AG04450 (cell line): ENCODE measurements at regions not wholly inside any gene's neighbourhood (a gene's known extent, or its start where the extent isn't known, plus 50 kb on each side); places are given as distances from the start of the nearest gene placed in this dataset.

Experiments
- CTCF ChIA-PET: fragments of 300-600, 350-600 bp; formaldehyde crosslinking; extraction: SDS; loops from one replicate; lab custom pipeline; 2022; ENCODE audit warnings: antibody characterized with exemption, inconsistent platforms; lab: Charles Lee
- POLR2A ChIA-PET: fragments of 350-600 bp; formaldehyde crosslinking; extraction: SDS; loops from one replicate; lab custom pipeline; 2021; ENCODE audit warnings: antibody characterized with exemption, inconsistent platforms; lab: Yijun Ruan, JAX
- DNase-seq: peaks from one replicate; pipeline ENCODE4 v3.0.0-alpha.2; 2011; ENCODE audit warnings: low read depth, low spot score
- H3K27ac ChIP-seq: one replicate; pipeline ENCODE4 v1.5.1; 2012; ENCODE audit warnings: low read depth, low read length, control low read depth
- H3K27me3 ChIP-seq: one replicate; pipeline ENCODE4 v1.6.0; 2012; ENCODE audit warnings: low read length; ENCODE audit not compliant: control insufficient read depth, insufficient read depth
- H3K4me3 ChIP-seq: 2 replicates; pipeline ENCODE4 v1.5.1; 2011; ENCODE audit warnings: mild to moderate bottlenecking, low read depth, low read length, control low read depth
- H3K9me3 ChIP-seq: 2 replicates; pipeline ENCODE4 v1.5.1; 2012; ENCODE audit warnings: low read length; ENCODE audit not compliant: control insufficient read depth, insufficient read depth
- TF ChIP-seq, protein P1 (sequence below): IDR thresholded peaks from 2 replicates; pipeline ENCODE4 v1.5.1; 2011; ENCODE audit warnings: low read depth, low read length, control low read depth, inconsistent platforms

DNA sequence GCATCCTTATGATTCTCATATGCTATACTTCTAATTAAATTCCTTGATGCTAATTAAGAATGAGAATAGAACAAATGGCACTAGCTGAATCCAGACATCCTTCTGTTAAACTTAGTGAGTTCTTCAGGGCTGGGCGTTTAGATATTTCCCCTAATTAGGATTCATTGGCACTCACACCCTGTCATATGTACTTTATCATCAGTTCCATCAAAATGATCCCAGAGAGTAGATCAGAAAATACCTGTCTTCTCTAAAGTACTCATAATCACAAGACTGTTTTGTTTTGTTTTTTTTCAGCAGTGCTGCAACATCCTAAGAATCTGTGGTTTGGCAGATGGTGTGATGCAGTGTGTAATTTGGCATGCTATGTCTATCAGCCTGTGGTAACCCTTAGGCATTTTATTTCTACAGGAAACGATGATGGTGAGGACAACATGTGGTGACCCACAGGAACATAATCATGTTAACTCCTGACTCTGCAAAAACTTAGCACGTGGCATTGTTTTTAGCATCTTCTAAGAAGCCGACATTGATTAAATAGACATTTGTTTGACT is 2528.4 kb downstream of the ARAP2 start:
- H3K4me3 ChIP-seq, result no peak overlapping the region
- ChIA-PET CTCF (no interaction called here), POLR2A (no interaction called here)
- no peak for DNase-seq
- no peaks in the 10 kb centered on the region for H3K27me3 ChIP-seq
- TF ChIP-seq, protein P1, sequence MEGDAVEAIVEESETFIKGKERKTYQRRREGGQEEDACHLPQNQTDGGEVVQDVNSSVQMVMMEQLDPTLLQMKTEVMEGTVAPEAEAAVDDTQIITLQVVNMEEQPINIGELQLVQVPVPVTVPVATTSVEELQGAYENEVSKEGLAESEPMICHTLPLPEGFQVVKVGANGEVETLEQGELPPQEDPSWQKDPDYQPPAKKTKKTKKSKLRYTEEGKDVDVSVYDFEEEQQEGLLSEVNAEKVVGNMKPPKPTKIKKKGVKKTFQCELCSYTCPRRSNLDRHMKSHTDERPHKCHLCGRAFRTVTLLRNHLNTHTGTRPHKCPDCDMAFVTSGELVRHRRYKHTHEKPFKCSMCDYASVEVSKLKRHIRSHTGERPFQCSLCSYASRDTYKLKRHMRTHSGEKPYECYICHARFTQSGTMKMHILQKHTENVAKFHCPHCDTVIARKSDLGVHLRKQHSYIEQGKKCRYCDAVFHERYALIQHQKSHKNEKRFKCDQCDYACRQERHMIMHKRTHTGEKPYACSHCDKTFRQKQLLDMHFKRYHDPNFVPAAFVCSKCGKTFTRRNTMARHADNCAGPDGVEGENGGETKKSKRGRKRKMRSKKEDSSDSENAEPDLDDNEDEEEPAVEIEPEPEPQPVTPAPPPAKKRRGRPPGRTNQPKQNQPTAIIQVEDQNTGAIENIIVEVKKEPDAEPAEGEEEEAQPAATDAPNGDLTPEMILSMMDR, result no peak
- no peaks in the 10 kb centered on the region for H3K9me3 ChIP-seq
- H3K27ac ChIP-seq, result no peak overlapping the region

DNA sequence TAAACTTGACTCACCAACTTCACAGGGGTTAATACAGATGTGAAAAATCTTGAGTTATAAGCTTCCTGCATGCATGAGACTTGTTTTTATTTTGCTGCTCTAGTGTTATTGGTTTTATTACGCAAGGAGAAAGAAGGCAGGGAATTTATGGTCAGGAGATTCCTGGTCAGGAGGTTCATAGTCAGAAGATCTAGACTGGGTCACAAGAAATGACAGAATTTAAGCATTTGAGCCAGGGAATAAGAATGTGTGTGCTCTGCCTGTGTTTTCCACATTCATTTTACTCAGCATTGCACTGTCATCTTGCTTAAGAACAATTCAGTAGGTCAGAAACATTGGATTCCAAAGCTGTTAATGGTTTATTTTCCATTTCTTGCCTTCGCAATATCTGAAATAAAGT is 2522.1 kb downstream of the ARAP2 start:
- DNase-seq, result no peak
- POLR2A ChIA-PET, result no interaction called here
- TF ChIP-seq, protein P1, result no peak
- Histone ChIP-seq H3K27me3 (no peaks in the 10 kb centered on the region), H3K27ac (no peak overlapping the region), H3K9me3 (no peaks in the 10 kb centered on the region), H3K4me3 (no peak overlapping the region)
- CTCF ChIA-PET, result no interaction called here

DNA sequence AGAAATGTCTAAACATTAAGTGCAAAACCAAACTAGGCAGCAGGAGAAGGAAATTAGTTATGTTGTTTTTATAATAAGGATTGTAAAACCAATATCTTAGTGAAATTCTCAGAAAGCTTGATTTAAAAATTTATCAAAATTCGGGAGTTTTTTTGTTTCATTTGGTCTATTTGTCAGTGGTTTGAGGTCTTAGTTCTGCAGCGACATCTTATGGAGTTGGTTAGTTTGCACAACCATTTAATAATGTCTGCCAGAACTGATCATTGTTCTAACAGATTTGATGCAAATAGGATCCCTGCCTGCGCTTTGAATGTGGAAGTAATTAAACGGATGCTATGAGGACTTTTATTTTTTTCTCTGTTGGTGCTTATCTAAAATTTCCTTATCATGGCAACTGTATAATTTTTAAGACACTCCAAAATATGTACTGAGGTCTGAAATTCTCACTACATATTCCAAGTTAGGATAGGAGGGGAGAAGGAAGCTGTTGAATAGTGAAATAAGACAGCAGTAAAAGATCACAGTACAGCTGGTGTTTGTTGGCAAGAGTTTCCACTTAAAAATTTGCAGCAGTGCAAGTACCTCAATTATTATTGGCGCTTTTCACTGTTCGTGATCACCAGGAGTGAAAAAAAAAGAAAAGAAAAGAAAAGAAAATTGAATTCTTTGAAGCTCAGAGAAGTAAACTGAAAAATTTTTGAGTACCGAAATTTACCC is 2521.4 kb downstream of the ARAP2 start:
- H3K4me3 ChIP-seq, result no peak overlapping the region
- no peaks in the 10 kb centered on the region for H3K27me3 ChIP-seq
- H3K9me3 ChIP-seq, result no peaks in the 10 kb centered on the region
- H3K27ac ChIP-seq, result no peak overlapping the region
- ChIA-PET POLR2A (no interaction called here), CTCF (no interaction called here)
- DNase-seq, result no peak
- TF ChIP-seq, protein P1, result peak; percentile 26

DNA sequence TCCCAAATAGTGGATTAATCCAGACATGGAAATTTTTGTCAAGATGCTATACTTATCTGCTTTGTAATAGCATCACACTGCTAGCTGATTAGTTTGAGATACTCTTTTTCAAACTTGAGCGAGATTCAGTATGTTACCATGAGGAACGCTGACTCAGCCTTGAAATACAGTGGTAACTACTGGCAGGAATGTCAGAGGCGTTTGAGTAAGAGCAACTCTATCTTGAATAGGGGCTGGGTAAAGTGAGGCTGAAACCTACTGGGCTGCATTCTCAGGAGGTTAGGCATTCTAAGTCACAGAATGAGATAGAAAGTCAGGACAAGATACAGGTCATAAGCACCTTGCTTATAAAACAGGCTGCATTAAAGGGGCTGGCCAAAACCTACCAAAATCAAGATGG is 2519.6 kb downstream of the ARAP2 start:
- H3K9me3 ChIP-seq, result no peaks in the 10 kb centered on the region
- no peaks in the 10 kb centered on the region for H3K27me3 ChIP-seq
- no peak for DNase-seq
- TF ChIP-seq, protein P1, result no peak
- no peak overlapping the region for H3K27ac ChIP-seq
- no peak overlapping the region for H3K4me3 ChIP-seq
- CTCF ChIA-PET, result no interaction called here
- POLR2A ChIA-PET, result no interaction called here

DNA sequence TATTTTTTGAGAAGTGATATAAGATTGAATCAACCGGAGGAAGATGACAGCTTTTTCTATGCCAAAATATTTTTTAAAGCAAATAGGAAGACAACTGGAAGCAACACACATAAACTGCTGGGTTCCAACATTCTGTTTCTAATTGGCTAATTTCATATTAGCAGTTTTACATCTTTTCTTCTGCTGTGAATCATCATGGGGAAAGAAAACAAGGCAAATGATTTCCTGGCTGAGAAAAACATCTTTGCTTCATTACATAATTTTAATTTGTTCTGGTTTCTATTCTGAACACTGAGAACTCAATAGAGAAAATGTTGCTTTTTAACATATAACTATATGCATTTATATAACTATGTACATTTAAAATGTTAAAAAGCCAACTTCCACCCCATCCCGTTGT is 2518.5 kb downstream of the ARAP2 start:
- H3K9me3 ChIP-seq, result no peaks in the 10 kb centered on the region
- TF ChIP-seq, protein P1, result no peak
- H3K4me3 ChIP-seq, result no peak overlapping the region
- no peak for DNase-seq
- H3K27ac ChIP-seq, result no peak overlapping the region
- CTCF ChIA-PET, result no interaction called here
- POLR2A ChIA-PET, result no interaction called here
- no peaks in the 10 kb centered on the region for H3K27me3 ChIP-seq
